ENCODE measurements at regions not wholly inside any gene's neighbourhood (a gene's known extent, or its start where the extent isn't known, plus 50 kb on each side); places are given as distances from the start of the nearest gene placed in this dataset.
A peak's percentile ranks its signal among the peaks of the same experiment; 100 is the strongest.

DNA sequence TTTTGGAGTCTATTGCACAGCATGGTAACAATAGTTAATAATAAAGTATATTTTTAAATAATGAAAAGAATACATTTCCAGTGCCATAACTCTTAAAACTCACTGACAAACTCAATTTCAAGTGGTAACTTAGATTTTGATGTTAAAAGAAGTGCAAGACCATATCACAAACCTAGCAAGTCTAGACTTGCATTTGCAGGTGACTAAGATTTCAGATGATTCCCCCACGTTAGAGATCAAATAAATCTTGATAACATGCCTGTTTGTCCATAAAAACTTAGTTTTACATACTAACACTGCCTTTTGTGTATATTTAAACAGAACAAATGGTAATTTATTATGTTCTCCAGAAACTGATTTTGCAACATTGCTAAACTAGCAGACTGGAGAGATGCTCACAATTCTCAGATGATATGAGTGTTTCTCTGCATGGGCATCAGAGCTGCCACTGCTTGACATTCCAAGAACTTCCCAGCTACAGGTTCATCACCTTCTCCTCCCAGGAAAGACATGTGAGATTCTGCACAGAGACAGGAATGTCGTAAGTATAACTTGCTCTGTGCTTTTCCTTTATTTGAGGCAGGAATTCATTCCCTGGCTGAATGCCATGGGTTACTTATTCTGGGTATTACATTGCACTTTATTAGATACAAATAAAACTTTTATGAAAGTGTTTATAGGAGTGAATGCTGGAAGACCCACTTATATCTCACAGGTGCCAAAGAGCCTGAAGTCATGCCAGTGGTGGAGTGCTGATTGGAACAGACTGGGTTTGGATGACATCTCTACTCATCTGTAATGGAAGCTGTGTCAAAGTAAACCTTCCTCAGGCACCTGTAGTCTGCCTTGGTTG, 160.2 kb upstream of the FOXA2 start:
- no peak overlapping the region for H3K4me3 Mint-ChIP-seq
- no peaks in the 10 kb centered on the region for H3K27me3 Mint-ChIP-seq
- H3K4me1 Mint-ChIP-seq, result no peaks in the 10 kb centered on the region
- no peaks in the 10 kb centered on the region for H3K36me3 Mint-ChIP-seq
- peaks cover 0 to 3% (median 3%) of the 10 kb centered on the region in 3 donors for H3K9me3 Mint-ChIP-seq
- H3K27ac Mint-ChIP-seq, result no peak overlapping the region

GRCh38 chr20:22745194-22745500, 160.8 kb upstream of the FOXA2 start:
- Mint-ChIP-seq H3K27ac (no peak overlapping the region), H3K9me3 (peaks cover 0 to 3% (median 3%) of the 10 kb centered on the region in 3 donors), H3K4me3 (no peak overlapping the region), H3K4me1 (no peaks in the 10 kb centered on the region), H3K36me3 (no peaks in the 10 kb centered on the region), H3K27me3 (no peaks in the 10 kb centered on the region)

- Mint-ChIP-seq H3K27ac (no peak overlapping the region), H3K4me1 (no peaks in the 10 kb centered on the region), H3K36me3 (no peaks in the 10 kb centered on the region), H3K4me3 (no peak overlapping the region), H3K27me3 (no peaks in the 10 kb centered on the region), H3K9me3 (peaks cover 0 to 3% (median 2%) of the 10 kb centered on the region in 3 donors)
Measured at GRCh38 chr20:22746957-22747356, 162.6 kb upstream of the FOXA2 start.

GRCh38 chr20:22752324-22752723, 168.0 kb upstream of the FOXA2 start:
- no peak overlapping the region for H3K27ac Mint-ChIP-seq
- H3K36me3 Mint-ChIP-seq, result no peaks in the 10 kb centered on the region
- H3K4me1 Mint-ChIP-seq, result no peaks in the 10 kb centered on the region
- H3K9me3 Mint-ChIP-seq, result peaks cover 0 to 2% (median 0%) of the 10 kb centered on the region in 3 donors
- H3K27me3 Mint-ChIP-seq, result no peaks in the 10 kb centered on the region
- no peak overlapping the region for H3K4me3 Mint-ChIP-seq

- H3K4me3 Mint-ChIP-seq, result no peak overlapping the region
- peak overlapping the region in 1 of 3 donors; percentile 68 for H3K27ac Mint-ChIP-seq
- peaks cover 0 to 2% (median 0%) of the 10 kb centered on the region in 3 donors for H3K9me3 Mint-ChIP-seq
- no peaks in the 10 kb centered on the region for H3K36me3 Mint-ChIP-seq
- no peaks in the 10 kb centered on the region for H3K27me3 Mint-ChIP-seq
- H3K4me1 Mint-ChIP-seq, result peaks cover 0 to 2% (median 0%) of the 10 kb centered on the region in 3 donors
Measured at GRCh38 chr20:22757424-22758183, 173.2 kb upstream of the FOXA2 start.

DNA sequence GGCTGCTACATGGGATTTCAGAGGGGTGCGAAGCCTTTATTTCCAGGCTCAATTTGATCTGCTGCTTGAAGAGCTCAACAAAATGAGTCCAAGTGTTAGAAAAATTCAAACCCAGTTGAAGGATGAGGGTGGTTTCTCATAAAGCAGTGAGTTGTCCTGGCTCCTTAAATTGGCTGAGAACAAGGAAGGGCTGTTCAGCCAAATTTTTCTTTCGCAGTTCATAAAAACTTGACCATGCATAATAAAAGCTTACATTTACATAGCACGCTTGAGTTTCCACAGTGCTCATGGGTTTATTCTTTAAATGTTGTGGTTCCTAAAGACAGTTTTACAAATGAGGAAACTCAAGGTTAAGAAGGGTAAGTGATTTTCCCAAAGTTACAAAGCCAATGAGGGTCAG, 174.4 kb upstream of the FOXA2 start:
- H3K36me3 Mint-ChIP-seq, result no peaks in the 10 kb centered on the region
- H3K27me3 Mint-ChIP-seq, result no peaks in the 10 kb centered on the region
- H3K4me1 Mint-ChIP-seq, result peaks cover 0 to 2% (median 0%) of the 10 kb centered on the region in 3 donors
- no peak overlapping the region for H3K4me3 Mint-ChIP-seq
- peaks cover 0 to 2% (median 0%) of the 10 kb centered on the region in 3 donors for H3K9me3 Mint-ChIP-seq
- no peak overlapping the region for H3K27ac Mint-ChIP-seq

GRCh38 chr20:22762576-22763256, 178.3 kb upstream of the FOXA2 start:
- Mint-ChIP-seq H3K9me3 (peaks cover 0 to 4% (median 0%) of the 10 kb centered on the region in 3 donors), H3K4me3 (no peak overlapping the region), H3K4me1 (peaks cover 0 to 2% (median 0%) of the 10 kb centered on the region in 3 donors), H3K27me3 (no peaks in the 10 kb centered on the region), H3K27ac (no peak overlapping the region), H3K36me3 (no peaks in the 10 kb centered on the region)

DNA sequence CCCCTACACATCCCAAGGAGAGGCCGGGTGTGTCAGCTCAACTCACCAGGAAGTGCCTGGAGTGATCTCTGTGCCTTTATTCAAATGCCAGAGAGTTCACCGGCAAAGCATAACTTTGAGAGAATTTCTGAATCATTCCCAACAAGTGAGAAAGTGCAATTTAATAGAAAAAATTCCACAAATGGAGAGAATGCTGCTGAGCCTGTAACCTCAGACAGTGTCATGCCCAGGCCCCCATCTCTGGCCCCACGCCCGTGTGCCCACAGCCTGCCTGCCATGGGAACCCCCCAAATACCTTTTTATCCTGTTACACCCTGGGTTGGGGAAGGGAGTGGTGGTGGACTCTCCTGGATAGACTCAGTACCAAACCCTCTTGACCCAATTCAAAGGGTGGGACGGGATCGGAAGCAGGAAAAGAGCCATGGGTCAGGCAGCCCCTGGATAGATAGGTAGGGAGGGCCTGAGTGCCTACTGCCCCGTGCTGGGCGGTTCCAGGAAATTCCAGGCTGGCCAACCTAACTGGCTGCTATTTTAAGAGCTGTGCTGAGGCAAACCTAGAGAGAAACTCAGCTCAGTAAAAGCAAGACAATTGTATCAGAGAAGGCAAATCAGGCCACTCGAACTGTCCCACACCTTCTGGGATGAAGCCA, 179.0 kb upstream of the FOXA2 start:
- peaks cover 0 to 6% (median 0%) of the 10 kb centered on the region in 3 donors for H3K9me3 Mint-ChIP-seq
- no peaks in the 10 kb centered on the region for H3K27me3 Mint-ChIP-seq
- no peaks in the 10 kb centered on the region for H3K36me3 Mint-ChIP-seq
- no peak overlapping the region for H3K27ac Mint-ChIP-seq
- no peak overlapping the region for H3K4me3 Mint-ChIP-seq
- peaks cover 0 to 2% (median 0%) of the 10 kb centered on the region in 3 donors for H3K4me1 Mint-ChIP-seq

GRCh38 chr20:22768266-22769178, 184.2 kb upstream of the FOXA2 start:
- Mint-ChIP-seq H3K9me3 (peaks cover 0 to 6% (median 2%) of the 10 kb centered on the region in 3 donors), H3K4me1 (no peaks in the 10 kb centered on the region), H3K36me3 (no peaks in the 10 kb centered on the region), H3K27me3 (no peaks in the 10 kb centered on the region), H3K4me3 (no peak overlapping the region), H3K27ac (no peak overlapping the region)

DNA sequence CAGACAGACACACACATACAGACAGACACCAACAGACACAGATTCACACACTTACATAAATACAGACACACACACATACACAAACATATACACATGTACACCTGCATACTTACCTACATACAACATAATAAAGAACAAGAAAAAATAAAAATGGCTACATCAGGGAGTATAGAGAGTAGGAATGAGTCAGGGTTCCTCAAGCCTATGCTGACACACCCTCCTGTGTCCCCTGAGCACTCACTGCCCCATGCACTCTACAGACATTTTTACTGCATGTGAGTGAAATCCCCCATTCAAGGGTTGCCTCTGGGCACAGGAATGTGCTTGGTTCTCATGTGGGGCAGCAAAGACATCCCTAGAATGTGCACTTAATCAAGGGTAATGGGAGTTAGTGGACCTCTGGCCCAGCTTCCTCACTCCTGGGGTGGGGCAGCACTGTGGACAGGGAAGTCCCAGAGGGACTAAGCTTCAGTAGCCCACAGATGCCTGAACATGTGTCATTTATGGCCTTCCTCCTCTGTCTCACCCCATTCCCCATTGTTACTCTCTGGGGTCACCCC, 185.9 kb upstream of the FOXA2 start:
- H3K36me3 Mint-ChIP-seq, result no peaks in the 10 kb centered on the region
- H3K9me3 Mint-ChIP-seq, result peaks cover 2 to 4% (median 3%) of the 10 kb centered on the region in 3 donors
- H3K27ac Mint-ChIP-seq, result no peak overlapping the region
- H3K4me3 Mint-ChIP-seq, result no peak overlapping the region
- H3K27me3 Mint-ChIP-seq, result no peaks in the 10 kb centered on the region
- no peaks in the 10 kb centered on the region for H3K4me1 Mint-ChIP-seq

DNA sequence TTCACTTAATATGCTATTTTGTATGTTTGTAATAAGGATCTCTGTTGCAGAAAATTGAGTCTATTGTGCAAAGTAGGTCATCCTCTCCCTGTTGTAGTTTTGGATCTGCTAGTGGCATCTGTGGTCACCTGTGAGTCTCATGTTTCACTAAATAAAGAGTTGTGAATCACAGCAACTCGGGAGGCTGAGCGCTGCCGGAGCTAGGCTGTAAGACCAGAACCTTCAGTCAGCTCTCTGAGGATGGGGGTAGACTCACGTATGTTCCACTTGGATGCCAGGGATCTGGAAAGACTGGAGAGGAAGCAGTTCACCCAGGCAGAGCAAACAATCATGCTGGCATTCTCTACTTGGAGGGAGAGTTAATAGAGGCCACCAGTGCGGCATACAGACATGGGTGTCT, 187.3 kb upstream of the FOXA2 start:
- no peak overlapping the region for H3K4me3 Mint-ChIP-seq
- no peaks in the 10 kb centered on the region for H3K36me3 Mint-ChIP-seq
- H3K27me3 Mint-ChIP-seq, result no peaks in the 10 kb centered on the region
- no peak overlapping the region for H3K27ac Mint-ChIP-seq
- peaks cover 3 to 9% (median 9%) of the 10 kb centered on the region in 3 donors for H3K9me3 Mint-ChIP-seq
- no peaks in the 10 kb centered on the region for H3K4me1 Mint-ChIP-seq

GRCh38 chr20:22773344-22773743, 189.0 kb upstream of the FOXA2 start:
- no peak overlapping the region for H3K4me3 Mint-ChIP-seq
- no peak overlapping the region for H3K27ac Mint-ChIP-seq
- H3K9me3 Mint-ChIP-seq, result peaks cover 3 to 9% (median 7%) of the 10 kb centered on the region in 3 donors
- H3K4me1 Mint-ChIP-seq, result no peaks in the 10 kb centered on the region
- no peaks in the 10 kb centered on the region for H3K36me3 Mint-ChIP-seq
- no peaks in the 10 kb centered on the region for H3K27me3 Mint-ChIP-seq

- no peak overlapping the region for H3K4me3 Mint-ChIP-seq
- no peak overlapping the region for H3K27ac Mint-ChIP-seq
- no peaks in the 10 kb centered on the region for H3K4me1 Mint-ChIP-seq
- H3K27me3 Mint-ChIP-seq, result no peaks in the 10 kb centered on the region
- H3K36me3 Mint-ChIP-seq, result no peaks in the 10 kb centered on the region
- peaks cover 3 to 9% (median 7%) of the 10 kb centered on the region in 3 donors for H3K9me3 Mint-ChIP-seq
Measured at GRCh38 chr20:22775256-22775655, 190.9 kb upstream of the FOXA2 start.

Data from IgD-negative memory B cell (primary cell).